ENCODE measurements at regions not wholly inside any gene's neighbourhood (a gene's known extent, or its start where the extent isn't known, plus 50 kb on each side); places are given as distances from the start of the nearest gene placed in this dataset.

DNA sequence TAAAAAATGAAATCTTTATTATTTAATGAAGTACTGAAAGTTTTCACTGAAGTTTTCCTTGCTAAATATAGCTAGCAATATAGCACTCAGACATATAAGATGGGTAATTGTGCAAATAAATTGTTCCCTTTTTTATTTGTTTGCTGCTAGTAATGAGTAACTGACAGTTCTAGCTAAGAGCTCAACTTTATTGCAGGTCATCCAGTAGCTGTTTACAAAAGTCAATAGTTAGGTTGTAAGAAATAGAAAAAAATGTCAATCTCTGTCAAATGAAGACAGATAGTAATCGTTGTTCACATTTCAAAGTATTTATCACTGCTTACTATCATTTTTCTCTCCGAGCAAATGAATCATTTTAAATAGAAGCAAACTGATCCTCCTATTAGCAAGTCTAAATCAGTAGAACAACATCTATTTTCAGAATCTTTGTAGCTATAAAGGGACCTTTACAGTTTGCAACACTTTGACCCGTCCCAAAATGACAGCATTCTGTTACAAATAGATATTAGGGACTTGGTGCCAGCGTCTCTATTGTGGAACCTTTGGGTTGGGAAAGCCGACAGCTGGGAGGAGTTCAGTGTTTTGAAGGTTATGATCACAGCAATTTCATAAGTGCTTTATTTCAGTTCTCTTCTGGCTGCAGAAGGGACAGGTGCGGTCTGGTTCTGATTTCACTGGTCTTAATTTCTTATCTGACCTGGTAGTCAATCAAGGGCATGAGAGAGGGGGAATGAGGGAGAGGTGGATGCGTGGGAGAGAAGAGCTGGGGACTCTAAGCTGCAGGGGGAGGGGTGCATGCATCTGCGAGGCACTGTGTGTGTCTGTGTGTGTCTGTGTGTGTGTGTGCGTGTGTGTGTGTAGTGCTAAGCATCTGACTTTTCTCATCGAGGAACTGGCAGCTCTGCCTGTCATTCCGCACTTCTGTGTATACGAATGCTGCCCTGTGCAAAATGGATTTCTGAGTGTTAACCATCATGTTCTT is 227.9 kb upstream of the PITX2 start:
- Histone ChIP-seq H3K27me3 (ENCODE audit: control insufficient read depth in 4 of 4, insufficient read depth in 4 of 4, low read length in 3 of 4) (peaks cover 0 to 2% (median 0%) of the 10 kb centered on the region in 4 donors), H3K27ac (ENCODE audit: low read depth in 1 of 2, low read length in 2 of 2) (no peak overlapping the region), H3K9ac (ENCODE audit: low read depth in 1 of 2, low read length in 2 of 2) (no peak overlapping the region), H3K36me3 (ENCODE audit: control insufficient read depth in 4 of 4, insufficient read depth in 3 of 4, low read depth in 1 of 4, low read length in 3 of 4) (no peaks in the 10 kb centered on the region), H3K4me1 (ENCODE audit: control insufficient read depth in 4 of 4, insufficient read depth in 4 of 4, low read length in 3 of 4) (peaks cover 2 to 7% (median 6%) of the 10 kb centered on the region in 4 donors), H3K9me3 (ENCODE audit: control insufficient read depth in 4 of 4, low read length in 3 of 4) (no peaks in the 10 kb centered on the region), H3K4me3 (ENCODE audit: low read depth in 1 of 3, low read length in 3 of 3) (peak overlapping the region in 2 of 3 donors; percentile 8 to 12)
- 25% methylated on average over 12 of the region's 12 CpGs for WGBS
- TF ChIP-seq YY1 (IDR thresholded peaks at IDR 0.05) (no peak), HNF4G (IDR thresholded peaks at IDR 0.05) (no peak), RAD21 (IDR thresholded peaks at IDR 0.05) (no peak), SP1 (IDR thresholded peaks at IDR 0.05) (no peak), GABPA (IDR thresholded peaks at IDR 0.05 in 1 of 2, conservative IDR thresholded peaks at IDR 0.05 in 1 of 2) (no peak)
- TF ChIP-seq, protein P1, sequence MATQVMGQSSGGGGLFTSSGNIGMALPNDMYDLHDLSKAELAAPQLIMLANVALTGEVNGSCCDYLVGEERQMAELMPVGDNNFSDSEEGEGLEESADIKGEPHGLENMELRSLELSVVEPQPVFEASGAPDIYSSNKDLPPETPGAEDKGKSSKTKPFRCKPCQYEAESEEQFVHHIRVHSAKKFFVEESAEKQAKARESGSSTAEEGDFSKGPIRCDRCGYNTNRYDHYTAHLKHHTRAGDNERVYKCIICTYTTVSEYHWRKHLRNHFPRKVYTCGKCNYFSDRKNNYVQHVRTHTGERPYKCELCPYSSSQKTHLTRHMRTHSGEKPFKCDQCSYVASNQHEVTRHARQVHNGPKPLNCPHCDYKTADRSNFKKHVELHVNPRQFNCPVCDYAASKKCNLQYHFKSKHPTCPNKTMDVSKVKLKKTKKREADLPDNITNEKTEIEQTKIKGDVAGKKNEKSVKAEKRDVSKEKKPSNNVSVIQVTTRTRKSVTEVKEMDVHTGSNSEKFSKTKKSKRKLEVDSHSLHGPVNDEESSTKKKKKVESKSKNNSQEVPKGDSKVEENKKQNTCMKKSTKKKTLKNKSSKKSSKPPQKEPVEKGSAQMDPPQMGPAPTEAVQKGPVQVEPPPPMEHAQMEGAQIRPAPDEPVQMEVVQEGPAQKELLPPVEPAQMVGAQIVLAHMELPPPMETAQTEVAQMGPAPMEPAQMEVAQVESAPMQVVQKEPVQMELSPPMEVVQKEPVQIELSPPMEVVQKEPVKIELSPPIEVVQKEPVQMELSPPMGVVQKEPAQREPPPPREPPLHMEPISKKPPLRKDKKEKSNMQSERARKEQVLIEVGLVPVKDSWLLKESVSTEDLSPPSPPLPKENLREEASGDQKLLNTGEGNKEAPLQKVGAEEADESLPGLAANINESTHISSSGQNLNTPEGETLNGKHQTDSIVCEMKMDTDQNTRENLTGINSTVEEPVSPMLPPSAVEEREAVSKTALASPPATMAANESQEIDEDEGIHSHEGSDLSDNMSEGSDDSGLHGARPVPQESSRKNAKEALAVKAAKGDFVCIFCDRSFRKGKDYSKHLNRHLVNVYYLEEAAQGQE (IDR thresholded peaks at IDR 0.05): no peak
- no peak for DNase-seq (ENCODE audit: low spot score)

- TF ChIP-seq NR2F2 (IDR thresholded peaks at IDR 0.05) (no peak), EGR1 (IDR thresholded peaks at IDR 0.05; ENCODE audit: low read depth in 2 of 2) (no peak), HNF4A (conservative IDR thresholded peaks at IDR 0.05) (no peak), RXRA (IDR thresholded peaks at IDR 0.05) (no peak), JUND (IDR thresholded peaks at IDR 0.05) (no peak), CTCF (IDR thresholded peaks at IDR 0.05; ENCODE audit: low read depth, low read length, missing input control) (no peak), RAD21 (IDR thresholded peaks at IDR 0.05) (no peak), YY1 (IDR thresholded peaks at IDR 0.05) (no peak), FOXA1 (IDR thresholded peaks at IDR 0.05) (no peak)
- TF ChIP-seq, protein P2, sequence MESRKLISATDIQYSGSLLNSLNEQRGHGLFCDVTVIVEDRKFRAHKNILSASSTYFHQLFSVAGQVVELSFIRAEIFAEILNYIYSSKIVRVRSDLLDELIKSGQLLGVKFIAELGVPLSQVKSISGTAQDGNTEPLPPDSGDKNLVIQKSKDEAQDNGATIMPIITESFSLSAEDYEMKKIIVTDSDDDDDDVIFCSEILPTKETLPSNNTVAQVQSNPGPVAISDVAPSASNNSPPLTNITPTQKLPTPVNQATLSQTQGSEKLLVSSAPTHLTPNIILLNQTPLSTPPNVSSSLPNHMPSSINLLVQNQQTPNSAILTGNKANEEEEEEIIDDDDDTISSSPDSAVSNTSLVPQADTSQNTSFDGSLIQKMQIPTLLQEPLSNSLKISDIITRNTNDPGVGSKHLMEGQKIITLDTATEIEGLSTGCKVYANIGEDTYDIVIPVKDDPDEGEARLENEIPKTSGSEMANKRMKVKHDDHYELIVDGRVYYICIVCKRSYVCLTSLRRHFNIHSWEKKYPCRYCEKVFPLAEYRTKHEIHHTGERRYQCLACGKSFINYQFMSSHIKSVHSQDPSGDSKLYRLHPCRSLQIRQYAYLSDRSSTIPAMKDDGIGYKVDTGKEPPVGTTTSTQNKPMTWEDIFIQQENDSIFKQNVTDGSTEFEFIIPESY (IDR thresholded peaks at IDR 0.05): no peak
- TF ChIP-seq, protein P1 (IDR thresholded peaks at IDR 0.05): no peak
- WGBS: 83% methylated on average over 2 of the region's 2 CpGs
- no peaks in the 10 kb centered on the region for H3K36me3 ChIP-seq (ENCODE audit: control insufficient read depth in 4 of 4, insufficient read depth in 3 of 4, low read depth in 1 of 4, low read length in 3 of 4)
- no peaks in the 10 kb centered on the region for H3K9me3 ChIP-seq (ENCODE audit: control insufficient read depth in 4 of 4, low read length in 3 of 4)
- no peak overlapping the region for H3K27ac ChIP-seq (ENCODE audit: low read depth in 1 of 2, low read length in 2 of 2)
- H3K4me3 ChIP-seq (ENCODE audit: low read depth in 1 of 3, low read length in 3 of 3): no peak overlapping the region
- no peak for DNase-seq (ENCODE audit: low spot score)
- H3K9ac ChIP-seq (ENCODE audit: low read depth in 1 of 2, low read length in 2 of 2): no peak overlapping the region
- H3K27me3 ChIP-seq (ENCODE audit: control insufficient read depth in 4 of 4, insufficient read depth in 4 of 4, low read length in 3 of 4): no peaks in the 10 kb centered on the region
- peaks cover 2 to 7% (median 6%) of the 10 kb centered on the region in 4 donors for H3K4me1 ChIP-seq (ENCODE audit: control insufficient read depth in 4 of 4, insufficient read depth in 4 of 4, low read length in 3 of 4)
These were observed 229.1 kb upstream of the PITX2 start for GRCh38 chr4:110851989-110852388.

Measured in liver (tissue), 8 donors.